Liver (tissue), 8 donors: ENCODE measurements at regions not wholly inside any gene's neighbourhood (a gene's known extent, or its start where the extent isn't known, plus 50 kb on each side); places are given as distances from the start of the nearest gene placed in this dataset.

Experiments used
- DNase-seq: peaks from one replicate; pipeline ENCODE4 v3.0.0-alpha.2; 2017; ENCODE audit warnings: low spot score
- H3K27ac ChIP-seq, 2 donors: one replicate each; pipeline ENCODE4 v1.7.0; 2013; ENCODE audit warnings: inconsistent platforms in 2 of 2, low read length in 2 of 2, control low read depth in 1 of 2, low read depth in 1 of 2, mild to moderate bottlenecking in 1 of 2
- H3K27me3 ChIP-seq, 4 donors: one replicate each; pipeline versions ENCODE4 v1.6.1 to v1.7.0; 2013; ENCODE audit warnings: low read length in 3 of 4, inconsistent platforms in 1 of 4, mild to moderate bottlenecking in 1 of 4, moderate library complexity in 1 of 4; ENCODE audit not compliant: control insufficient read depth in 4 of 4, insufficient read depth in 4 of 4
- H3K36me3 ChIP-seq, 4 donors: one replicate each; pipeline versions ENCODE4 v1.6.1 to v1.7.0; 2013; ENCODE audit warnings: low read length in 3 of 4, mild to moderate bottlenecking in 3 of 4, low read depth in 1 of 4, moderate library complexity in 1 of 4; ENCODE audit not compliant: control insufficient read depth in 4 of 4, insufficient read depth in 3 of 4
- H3K4me1 ChIP-seq, 4 donors: one replicate each; pipeline versions ENCODE4 v1.6.1 to v1.7.0; 2013; ENCODE audit warnings: low read length in 3 of 4, mild to moderate bottlenecking in 3 of 4, moderate library complexity in 1 of 4; ENCODE audit not compliant: control insufficient read depth in 4 of 4, insufficient read depth in 4 of 4
- H3K4me3 ChIP-seq, 3 donors: one replicate each; pipeline versions ENCODE4 v1.6.1 to v1.7.0; 2013; ENCODE audit warnings: low read length in 3 of 3, control low read depth in 1 of 3, low read depth in 1 of 3, mild to moderate bottlenecking in 1 of 3
- H3K9ac ChIP-seq, 2 donors: one replicate each; pipeline ENCODE4 v1.7.0; 2013; ENCODE audit warnings: low read length in 2 of 2, mild to moderate bottlenecking in 2 of 2, moderate library complexity in 2 of 2, control low read depth in 1 of 2, low read depth in 1 of 2
- H3K9me3 ChIP-seq, 4 donors: one replicate each; pipeline versions ENCODE4 v1.6.1 to v1.7.0; 2013; ENCODE audit warnings: low read length in 3 of 4; ENCODE audit not compliant: control insufficient read depth in 4 of 4
- ATF3 ChIP-seq: IDR thresholded peaks from 2 replicates; pipeline ENCODE4 v1.6.1; 2016; ENCODE audit warnings: antibody characterized with exemption
- CTCF ChIP-seq: fragments of 150-350 bp; IDR thresholded peaks from 2 replicates; pipeline ENCODE4 v1.5.1; 2017; ENCODE audit warnings: improper control_type of control experiment, low read depth, low read length; ENCODE audit not compliant: missing input control
- FOXA2 ChIP-seq: IDR thresholded peaks from 2 replicates; pipeline ENCODE4 v1.6.1; 2016; ENCODE audit warnings: antibody characterized with exemption
- HNF4A ChIP-seq, 2 donors: conservative IDR thresholded peaks; 2 replicates each; pipeline ENCODE4 v1.6.1; 2016; ENCODE audit warnings: antibody characterized with exemption in 2 of 2, mild to moderate bottlenecking in 2 of 2
- JUND ChIP-seq, 2 donors: IDR thresholded peaks; 2 replicates each; pipeline ENCODE4 v1.6.1; 2016; ENCODE audit warnings: antibody characterized with exemption in 2 of 2
- MAX ChIP-seq: IDR thresholded peaks from 2 replicates; pipeline ENCODE4 v1.6.1; 2016; ENCODE audit warnings: antibody characterized with exemption
- REST ChIP-seq: IDR thresholded peaks from 2 replicates; pipeline ENCODE4 v1.6.1; 2016; ENCODE audit warnings: antibody characterized with exemption, mild to moderate bottlenecking
- RXRA ChIP-seq, 2 donors: IDR thresholded peaks; 2 replicates each; pipeline ENCODE4 v1.6.1; 2017 to 2018; ENCODE audit warnings: antibody characterized with exemption in 2 of 2, mild to moderate bottlenecking in 1 of 2
- SP1 ChIP-seq: IDR thresholded peaks from 2 replicates; pipeline ENCODE4 v1.6.1; 2018; ENCODE audit warnings: antibody characterized with exemption, mild to moderate bottlenecking
- ZBTB33 ChIP-seq: IDR thresholded peaks from 2 replicates; pipeline ENCODE4 v1.6.1; 2016; ENCODE audit warnings: antibody characterized with exemption
- WGBS: extraction: QIAGEN DNeasy Blood & Tissue Kit; methylation state at CpG from one replicate; pipeline ENCODE4 v1.1.7; 2013; 5-methylcytosine and 5-hydroxymethylcytosine counted together
- donor health status: healthy.
- donor health status: healthy.
- donor health status: healthy.
- donor health status: healthy.
- donor health status: healthy.

GRCh38 chr6:14877758-14878157 is 368.1 kb upstream of the JARID2 start:
- H3K27me3 ChIP-seq = no peaks in the 10 kb centered on the region
- no peak for DNase-seq
- H3K27ac ChIP-seq = no peak overlapping the region
- no peaks in the 10 kb centered on the region for H3K9me3 ChIP-seq
- WGBS = 88% methylated on average over 3 of the region's 3 CpGs
- H3K9ac ChIP-seq = no peak overlapping the region
- no peak overlapping the region for H3K4me3 ChIP-seq
- TF ChIP-seq CTCF (no peak), HNF4A (conservative IDR thresholded peaks at IDR 0.05) (no peak), ZBTB33 (no peak), RXRA (IDR thresholded peaks at IDR 0.05) (no peak), REST (no peak), FOXA2 (no peak), JUND (IDR thresholded peaks at IDR 0.05) (no peak), ATF3 (no peak)
- H3K4me1 ChIP-seq = no peaks in the 10 kb centered on the region
- H3K36me3 ChIP-seq = no peaks in the 10 kb centered on the region

- Histone ChIP-seq H3K9ac (no peak overlapping the region), H3K27ac (no peak overlapping the region), H3K4me3 (no peak overlapping the region), H3K36me3 (no peaks in the 10 kb centered on the region), H3K27me3 (no peaks in the 10 kb centered on the region), H3K9me3 (no peaks in the 10 kb centered on the region), H3K4me1 (peaks cover 0 to 2% (median 0%) of the 10 kb centered on the region in 4 donors)
- no peak for TF ChIP-seq MAX
- TF ChIP-seq ZBTB33 = no peak
- TF ChIP-seq SP1 = no peak
- DNase-seq = no peak
- 94% methylated on average over 9 of the region's 9 CpGs for WGBS
Observed at GRCh38 chr6:14880052-14880451, 365.8 kb upstream of the JARID2 start.
